NCI-H748 treated with DMSO at 0.1 percent for 48 hours (cell line): ENCODE measurements at regions not wholly inside any gene's neighbourhood (a gene's known extent, or its start where the extent isn't known, plus 50 kb on each side); places are given as distances from the start of the nearest gene placed in this dataset.

Source experiments
- DNase-seq: peaks from one replicate; lab custom pipeline; 2025; lab: John Stamatoyannopoulos, UW

DNA sequence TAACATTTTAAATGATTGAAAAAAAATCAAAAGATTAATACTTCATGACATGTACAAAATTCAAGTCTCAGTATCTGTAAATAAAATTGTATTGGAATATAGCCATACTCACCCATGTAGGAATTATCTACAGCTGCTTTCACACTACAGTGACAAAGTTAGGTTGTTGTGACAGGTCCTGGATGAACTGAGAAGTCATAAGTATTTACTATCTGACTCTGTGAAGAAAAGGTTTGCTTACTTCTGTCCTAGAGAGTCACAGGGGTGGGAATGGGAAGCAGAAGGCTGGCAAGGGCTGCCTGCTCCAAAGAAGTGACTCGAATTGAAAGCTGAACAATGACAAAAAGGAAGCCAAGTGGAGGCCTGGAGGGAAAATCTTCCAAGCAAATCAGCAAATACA, 155.2 kb downstream of the SLC30A10 start:
- DNase-seq, result no peak

DNA sequence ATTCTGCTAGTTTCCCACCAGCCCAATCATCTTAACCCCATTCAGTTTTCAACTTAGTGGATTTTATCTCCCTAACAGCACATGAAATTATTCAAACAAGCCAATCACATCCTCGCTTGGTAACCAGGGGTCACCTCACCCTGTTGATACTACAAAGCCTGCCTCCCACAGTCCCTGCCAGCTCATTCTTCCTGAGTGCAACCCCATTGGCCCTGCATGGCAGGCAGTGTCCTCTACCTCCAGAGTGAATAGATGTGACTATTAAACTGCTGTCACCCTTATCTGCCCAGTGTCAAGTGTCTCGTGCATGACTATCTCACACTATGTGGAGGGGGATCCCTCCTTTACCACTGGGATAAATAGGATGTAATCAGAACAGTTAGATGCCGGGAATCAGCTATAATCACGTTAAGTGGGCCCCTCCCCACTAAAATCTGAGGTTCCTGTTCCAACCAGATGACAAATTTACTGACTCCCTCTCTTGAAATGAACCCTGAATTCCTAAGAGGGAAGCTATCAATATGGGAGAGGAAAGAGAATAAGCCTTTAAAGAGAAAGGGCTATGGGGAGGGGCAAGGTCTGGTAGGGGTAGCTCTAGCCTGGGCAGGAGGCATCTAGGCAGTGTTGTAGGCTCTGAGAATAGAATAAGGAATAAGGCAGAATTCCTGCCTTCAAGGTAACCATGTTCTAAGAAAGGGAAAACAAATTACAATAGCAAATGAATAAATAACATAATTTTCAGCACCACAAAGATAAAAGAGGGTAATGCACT, 155.9 kb downstream of the SLC30A10 start:
- no peak for DNase-seq

DNA sequence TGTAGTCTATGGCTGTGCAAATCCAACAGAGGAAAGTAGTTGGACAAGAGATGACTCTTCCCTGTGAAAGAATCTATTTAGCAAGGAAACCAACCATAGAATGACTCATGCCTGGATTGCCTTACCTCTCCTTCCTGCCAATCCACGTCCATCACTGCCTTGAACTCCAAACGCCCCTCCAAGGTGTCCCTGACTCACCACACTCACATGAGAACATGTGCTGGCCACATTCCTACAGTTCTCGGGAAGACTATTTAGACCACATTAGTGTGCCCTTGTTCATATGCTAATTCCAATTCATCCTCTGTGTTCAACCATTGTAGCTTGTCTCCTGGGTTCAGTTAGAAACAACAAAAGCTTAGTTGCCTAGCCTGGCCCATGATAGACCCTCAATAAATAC, 157.3 kb downstream of the SLC30A10 start:
- no peak for DNase-seq

DNA sequence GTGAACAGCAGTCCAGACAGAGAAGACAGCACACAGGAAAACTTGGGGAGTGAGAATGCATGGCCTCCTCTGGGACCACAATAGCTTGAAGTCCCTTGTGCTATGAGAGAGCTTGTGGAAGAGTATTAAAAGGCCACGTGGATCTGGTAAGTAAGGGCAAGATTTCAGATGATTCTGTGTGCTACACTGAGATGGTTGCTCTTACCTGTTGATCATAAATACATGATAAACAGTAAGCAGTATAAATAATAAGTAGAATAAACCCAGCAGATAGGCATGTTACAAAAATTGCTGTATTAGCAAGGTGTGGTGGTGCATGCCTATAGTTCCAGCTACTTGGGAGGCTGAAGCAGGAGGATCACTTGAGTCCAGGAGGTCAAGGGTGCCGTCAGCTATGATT, 150.4 kb upstream of the ZC3H11B start:
- DNase-seq, result no peak

DNA sequence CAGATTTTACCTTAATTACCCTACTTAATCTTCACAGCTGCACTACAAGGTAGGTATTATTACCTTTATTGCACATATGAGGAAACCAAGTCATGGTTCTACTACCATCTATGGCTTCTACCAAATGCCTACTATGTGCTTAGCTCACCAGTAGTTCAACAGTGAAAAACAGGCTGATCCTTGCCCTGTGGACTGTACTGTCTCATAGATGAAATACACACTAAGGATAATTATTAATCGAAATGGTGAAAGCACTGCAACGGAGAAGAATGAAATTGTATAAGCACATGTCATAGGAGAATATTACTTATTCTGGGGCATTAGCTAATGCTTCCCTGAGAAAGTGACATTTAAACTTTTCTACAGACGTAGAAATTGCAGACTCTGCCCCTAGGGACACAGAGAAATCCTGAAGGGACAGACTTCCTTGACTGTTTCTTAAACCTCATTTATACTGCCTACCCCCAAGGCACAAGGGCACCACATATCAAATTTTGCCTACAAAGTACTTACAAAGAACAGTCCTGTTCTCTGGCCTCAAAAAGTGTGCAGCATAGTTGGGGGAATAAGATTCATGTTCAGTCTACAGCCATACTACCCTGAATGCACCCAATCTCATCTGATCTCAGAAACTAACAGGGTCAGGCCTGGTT, 148.4 kb upstream of the ZC3H11B start:
- DNase-seq, result no peak

DNA sequence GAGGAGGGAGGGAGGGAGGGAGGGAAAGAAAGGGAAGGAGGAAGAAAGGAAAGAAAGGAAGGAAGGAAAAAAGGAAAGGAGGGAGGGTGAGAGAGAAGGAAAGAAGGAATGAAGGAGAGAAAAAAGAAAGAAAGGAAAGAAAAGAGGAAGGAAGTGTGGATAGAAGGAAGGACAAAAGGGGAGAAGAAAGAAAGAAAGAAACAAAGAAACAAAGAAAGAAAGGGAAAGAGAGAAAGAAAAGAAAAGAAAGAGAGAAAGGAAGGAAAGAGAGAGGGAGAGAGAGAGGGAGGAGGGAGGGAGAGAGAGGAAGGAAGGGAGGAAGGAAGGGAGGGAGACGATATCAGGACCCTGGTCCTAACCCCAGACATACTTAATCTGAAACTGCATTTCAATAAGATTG, 146.2 kb upstream of the ZC3H11B start:
- DNase-seq, result no peak

DNA sequence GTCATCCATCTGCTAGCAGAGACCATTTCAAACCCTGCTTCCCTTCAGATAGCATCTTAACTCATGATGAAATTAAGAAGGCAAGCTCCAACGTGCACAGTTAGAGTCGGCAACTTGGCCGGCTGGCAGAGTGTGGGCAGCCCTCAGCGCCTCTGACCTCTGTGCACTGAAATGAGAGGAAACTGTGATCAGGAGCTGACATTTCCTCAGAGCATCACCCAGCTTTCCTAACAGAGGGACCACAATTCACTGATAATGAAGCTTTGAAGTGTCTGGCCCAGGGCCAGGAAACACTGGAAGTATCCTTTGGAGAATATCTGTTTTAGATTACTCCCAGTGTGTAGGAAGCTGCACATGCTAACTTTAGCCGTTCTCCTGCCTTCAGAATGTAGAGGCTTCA, 145.0 kb upstream of the ZC3H11B start:
- DNase-seq, result no peak

DNA sequence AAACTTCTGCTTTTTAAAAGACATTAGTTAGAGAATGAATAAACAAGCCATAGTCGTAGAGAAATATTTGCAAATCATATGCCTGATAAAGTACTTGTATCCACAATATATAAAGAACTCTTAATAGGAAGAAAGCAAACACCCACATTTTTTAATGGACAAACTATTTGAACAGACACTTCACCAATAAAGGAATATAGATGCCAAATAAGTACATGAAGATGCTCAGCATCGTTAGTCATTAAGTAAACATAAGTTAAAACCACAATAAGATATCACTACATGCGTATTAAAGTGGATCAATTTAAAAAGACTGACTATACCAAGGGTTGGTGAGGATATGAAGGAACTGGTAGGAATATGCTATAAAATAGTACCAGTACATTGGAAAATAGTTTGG, 142.3 kb upstream of the ZC3H11B start:
- DNase-seq, result no peak

DNA sequence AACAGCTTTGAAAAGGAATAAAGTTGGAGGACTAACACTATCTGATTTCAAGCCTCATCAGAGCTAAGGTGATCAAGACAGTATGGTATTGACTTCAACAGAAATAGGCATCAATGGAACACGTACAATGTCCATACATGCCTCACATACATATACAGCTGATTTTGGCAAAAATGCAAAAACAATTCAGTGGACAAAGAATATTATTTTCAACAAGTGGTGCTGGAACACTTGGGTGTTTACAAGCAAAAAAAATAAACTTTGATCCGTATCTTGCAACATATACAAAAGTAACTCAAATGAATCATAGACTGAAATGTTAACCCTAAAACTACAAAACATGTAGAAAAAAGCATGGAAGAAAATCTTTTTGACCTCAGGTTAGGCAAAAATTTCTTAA, 141.9 kb upstream of the ZC3H11B start:
- no peak for DNase-seq

DNA sequence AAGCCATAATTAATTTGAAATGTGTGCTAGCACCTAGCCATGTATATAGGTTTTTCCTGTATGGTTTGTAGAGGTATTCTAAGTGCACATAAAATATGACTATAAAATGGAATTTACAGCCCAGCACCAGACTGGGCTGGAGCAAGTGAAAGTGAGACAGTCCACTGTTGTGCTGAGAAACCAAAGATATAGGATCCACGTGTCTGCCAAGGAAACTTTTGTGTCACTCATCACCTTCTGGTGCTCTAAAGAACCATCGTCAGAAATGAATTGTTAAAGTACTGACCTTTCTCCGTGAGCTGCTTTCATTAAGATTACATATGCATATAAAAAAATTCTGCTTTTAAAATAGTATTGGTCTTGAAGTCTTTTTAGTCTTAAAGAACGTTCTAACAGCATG, 141.0 kb upstream of the ZC3H11B start:
- DNase-seq, result no peak

DNA sequence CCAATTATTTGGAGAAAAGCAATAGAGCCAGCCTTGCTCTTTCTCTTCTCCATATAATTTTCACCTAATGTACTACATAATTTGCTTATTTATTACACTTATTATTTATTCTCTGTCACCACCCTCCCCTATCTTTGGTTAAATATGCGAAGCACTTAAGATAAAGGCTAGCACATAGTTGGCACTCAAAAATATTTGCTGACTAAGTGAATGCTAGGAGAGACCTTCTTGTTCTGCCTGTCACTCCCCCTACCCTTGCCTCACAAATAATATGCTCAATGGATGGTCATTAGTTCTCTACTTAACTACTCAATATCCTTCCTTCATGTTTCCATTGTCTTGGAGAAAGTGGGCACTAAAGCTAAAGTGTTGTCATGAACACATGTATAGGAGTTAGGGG, 139.7 kb upstream of the ZC3H11B start:
- no peak for DNase-seq

DNA sequence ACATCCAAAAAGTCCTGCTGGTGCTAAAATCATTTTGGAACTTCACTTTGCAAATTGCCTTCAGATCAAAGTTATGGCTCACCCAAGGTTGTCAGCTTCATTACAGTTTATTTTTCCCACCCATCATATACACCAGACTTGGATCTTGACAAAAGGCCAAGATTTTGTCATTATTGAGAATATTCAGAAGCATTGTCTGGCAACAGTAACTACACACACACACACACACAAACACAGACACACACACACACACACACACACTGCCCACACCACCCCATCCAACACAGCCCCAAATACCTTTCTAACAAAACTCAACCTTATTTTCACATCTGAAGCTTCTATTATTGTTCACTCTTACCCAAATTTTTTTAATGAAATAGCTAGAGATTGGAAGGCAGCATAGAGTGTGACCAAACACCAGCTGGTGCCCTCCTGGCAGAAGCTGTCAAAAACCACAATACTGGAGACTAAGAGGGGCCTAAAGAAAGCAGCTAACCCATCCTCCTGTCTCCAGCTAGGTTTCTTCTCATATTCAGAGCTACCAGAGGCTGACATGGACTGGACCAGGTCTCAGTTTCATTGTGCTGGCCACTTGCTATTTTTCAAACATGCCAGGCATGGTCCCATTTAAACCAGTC, 139.1 kb upstream of the ZC3H11B start:
- DNase-seq, result no peak

DNA sequence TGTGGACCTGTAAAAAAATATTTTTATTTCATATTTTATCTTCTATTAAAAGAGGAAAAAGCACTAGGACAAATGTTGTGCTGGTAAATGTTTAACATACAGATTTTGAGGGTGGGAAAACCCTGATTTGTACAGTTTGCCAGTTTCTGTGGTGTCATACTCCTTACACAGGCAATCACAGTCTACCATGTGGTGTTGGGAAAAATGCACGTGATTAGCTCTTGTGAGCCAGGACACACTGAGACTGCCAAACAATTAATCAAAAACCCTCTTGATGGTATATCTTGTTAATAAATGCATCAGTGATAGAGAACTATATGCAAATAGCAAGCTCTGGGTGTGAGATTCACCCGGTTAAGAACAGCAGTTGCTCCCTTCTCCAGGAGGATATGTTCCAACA, 136.5 kb upstream of the ZC3H11B start:
- DNase-seq, result no peak

DNA sequence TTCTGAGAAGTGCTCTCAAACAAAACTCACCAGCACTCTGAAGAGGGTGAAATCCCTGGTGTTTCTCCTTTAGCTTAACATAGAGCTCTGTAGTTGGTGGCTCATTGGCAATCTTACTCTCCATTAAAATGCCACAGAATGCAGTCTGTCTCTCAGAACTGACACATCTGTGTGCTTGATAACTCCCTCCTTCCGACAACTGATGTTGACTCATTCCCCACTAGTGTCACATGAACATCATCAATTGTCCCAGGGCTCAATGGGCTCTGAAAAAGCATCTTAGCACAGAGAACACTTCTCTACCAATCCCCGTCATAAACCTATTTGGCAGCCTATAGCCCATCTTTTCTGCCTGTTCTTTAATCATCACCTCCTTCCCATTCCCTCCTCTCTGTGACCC, 133.2 kb upstream of the ZC3H11B start:
- no peak for DNase-seq

DNA sequence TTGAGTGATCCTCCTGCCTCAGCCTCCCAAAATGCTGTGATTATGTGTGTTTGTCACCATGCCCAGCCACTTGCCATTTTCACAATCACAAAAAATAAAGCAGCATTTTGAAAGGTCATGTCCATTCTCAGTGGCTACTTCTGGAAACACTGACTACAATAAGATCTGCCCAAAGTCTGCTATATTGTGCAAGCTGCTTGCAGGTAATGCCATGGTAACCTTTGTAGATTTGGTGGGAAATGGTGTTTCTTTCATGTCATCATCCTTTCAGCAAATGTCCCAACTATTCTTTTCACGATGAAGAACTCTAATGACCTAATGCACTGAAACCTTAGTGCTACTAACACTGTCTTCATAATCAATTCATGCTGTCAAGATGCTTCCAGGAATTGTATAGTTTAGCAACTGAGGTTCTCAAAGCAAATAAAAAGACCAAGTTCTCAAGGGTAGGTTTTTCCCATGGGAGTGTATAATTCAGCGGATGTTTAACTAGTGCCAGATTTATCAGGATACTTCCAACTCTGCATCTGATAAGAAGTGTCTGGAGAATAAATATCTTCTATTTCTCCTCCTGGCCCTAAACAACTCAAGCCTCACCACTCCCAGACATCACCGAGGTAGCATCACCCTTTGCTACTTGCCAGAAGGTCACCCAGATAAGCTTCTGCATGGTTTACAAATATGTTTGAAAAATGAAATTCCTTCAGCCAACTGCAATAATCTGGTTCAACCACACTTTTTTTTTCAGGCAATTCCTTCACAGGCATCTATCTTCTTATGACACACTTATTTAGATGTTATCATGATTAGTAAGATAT, 132.0 kb upstream of the ZC3H11B start:
- DNase-seq, result no peak

DNA sequence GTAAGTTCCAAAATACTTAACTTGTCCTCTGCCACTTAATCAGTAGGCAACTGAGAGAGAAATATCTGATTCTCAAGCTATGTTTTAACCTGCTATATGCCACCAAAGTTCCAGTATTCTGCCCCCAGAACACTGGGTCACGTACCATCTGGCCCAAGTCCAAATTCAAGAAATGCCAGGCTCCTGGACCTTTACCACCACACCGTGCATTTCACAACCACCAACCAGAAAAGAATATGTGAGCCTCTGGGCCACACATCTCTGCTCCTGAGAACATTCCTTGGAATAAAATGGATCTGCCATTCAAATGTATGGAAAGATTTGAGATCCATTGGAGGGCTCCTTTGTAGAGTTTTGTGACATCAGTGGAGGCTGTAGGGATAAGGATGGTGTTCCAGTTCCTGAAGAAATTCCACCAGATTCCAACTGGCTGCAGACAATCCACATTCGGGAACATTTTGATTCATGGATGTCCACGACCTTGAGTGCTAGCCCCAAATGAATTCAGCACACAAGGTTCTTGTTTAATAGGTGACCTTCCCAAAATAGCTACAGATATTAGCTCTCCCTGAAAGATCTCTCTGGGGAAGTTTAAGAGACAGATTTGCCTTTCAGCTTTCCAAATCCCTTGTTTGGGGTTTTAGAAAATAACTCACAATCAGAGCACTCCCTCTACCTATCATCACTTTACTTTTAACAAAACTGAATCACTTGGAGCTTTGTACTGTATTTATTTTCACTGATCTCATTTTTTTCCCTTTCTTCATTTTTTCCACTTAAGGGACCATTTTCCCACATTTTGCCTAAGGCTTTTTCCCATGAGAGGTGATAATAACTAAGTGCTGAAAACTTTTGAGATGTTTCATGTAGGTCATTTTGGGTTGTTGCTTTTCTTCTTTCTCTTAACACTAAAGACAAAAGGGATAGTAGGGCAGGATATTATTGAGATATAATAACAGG, 128.4 kb upstream of the ZC3H11B start:
- no peak for DNase-seq

DNA sequence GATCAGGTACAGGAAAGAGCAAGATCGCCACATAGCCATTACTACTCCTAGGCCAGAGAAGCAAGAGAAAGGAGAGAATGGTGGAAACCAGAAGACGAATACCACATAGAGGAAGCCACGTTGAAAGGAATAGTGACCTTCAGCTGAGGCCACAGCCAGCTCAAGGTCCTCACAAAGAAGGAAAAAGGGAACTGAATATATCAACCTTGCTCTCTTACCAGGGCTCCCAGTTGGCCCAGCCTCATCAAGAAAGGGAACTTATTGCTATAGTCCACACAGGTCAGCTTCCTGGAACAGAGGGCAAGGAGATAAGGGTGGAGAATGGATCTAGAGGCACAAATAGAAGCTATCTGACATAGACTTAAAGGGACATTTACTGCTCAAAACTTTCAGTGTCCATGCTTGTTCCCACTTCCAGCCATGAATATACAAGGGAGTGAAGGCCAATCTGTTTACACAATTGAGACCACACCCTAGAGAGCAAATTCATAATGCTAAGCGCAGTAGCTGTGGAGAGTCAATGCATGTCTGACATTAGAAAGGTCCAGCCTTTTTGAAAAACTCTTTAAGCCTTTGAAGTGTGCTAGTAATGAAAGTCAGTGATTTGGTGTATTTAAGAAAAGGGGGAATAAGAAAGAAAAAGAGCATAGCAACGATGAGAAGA, 120.7 kb upstream of the ZC3H11B start:
- peak; percentile 19 for DNase-seq

DNA sequence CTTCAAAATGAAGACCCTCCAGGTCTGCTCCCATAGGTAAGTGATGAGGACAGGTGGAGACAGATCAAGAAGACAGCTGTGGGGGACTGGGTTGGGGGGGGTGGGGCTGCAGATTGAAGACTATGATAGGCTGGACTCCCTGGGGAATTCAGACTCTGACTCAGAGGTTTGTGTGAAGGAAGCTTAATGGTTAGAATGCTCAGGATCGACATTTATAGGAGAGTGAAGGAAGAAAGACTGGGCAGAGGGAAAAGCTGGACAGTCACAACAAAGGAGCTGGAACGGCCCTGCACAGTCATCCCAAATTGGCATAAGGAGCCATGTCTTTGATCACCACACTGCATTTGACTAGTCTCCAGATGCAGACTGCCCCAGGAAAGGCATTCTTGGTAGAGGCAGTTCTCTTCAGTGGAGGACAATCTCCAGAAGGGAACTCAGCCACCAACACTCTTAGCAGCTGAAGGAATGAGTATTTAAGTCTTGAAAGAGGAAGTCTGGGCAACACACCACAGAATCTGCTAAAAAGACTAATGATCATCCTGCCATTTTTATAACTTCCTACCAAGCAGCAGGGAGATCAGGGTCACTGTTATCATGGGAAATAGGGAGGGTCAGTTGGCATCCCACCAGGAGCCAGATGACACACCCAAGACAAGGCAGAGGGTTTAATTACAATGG, 120.0 kb upstream of the ZC3H11B start:
- no peak for DNase-seq

DNA sequence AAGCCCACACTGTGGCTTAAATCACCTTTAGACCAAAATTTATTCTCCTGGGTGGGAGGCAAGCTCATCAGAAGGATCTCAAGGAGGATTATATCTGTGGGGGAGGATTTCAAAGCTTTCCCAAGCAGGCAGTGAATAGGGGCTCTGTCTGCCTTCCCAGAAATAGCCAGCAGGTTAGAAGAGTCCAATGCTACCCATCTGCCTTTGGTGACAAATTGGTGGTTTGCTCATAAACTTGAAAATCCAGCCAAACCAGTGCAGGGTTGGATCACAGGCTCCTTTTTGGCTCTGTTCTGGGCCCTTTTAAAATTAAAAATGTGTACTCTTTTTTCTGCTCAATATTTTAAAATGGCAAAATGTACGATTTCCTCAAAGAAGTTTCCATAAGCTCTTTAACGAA, 118.9 kb upstream of the ZC3H11B start:
- DNase-seq, result no peak
